ENCODE measurements at regions not wholly inside any gene's neighbourhood (a gene's known extent, or its start where the extent isn't known, plus 50 kb on each side); places are given as distances from the start of the nearest gene placed in this dataset.

GRCh38 chr6:19450651-19451050 lies 386.5 kb upstream of the ID4 start:
- TF ChIP-seq POLR2A (IDR thresholded peaks at IDR 0.05; ENCODE audit: low read length) (no peak), GATA1 (IDR thresholded peaks at IDR 0.05; ENCODE audit: low read depth, low read length) (no peak)
